NOMO-1 treated with dmso at 0.1 percent for 144 hours (cell line): ENCODE measurements at regions not wholly inside any gene's neighbourhood (a gene's known extent, or its start where the extent isn't known, plus 50 kb on each side); places are given as distances from the start of the nearest gene placed in this dataset.

Source experiments
- DNase-seq: peaks from one replicate; lab custom pipeline; 2025; ENCODE audit not compliant: unreplicated experiment; lab: John Stamatoyannopoulos, UW

DNA sequence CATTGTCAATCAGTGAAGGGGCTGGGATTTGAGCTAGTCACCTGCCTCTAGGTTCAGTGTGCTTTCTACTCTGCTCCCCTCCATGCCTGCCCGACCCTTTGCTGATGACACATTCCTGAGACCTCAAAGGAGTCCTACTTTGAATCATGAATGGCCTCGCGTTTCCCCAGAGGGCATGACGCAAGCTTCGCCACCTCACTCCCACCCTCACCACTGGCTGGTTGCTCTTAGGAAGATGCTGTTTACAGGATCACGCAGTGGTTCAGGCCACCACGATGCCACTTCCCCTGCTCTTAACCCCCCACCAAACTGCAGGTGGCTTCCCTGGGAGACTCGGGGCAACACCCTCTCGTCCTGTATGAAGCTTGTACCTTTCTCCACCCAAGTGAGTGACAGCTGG, 62.9 kb upstream of the B3GAT1 start:
- no peak for DNase-seq

DNA sequence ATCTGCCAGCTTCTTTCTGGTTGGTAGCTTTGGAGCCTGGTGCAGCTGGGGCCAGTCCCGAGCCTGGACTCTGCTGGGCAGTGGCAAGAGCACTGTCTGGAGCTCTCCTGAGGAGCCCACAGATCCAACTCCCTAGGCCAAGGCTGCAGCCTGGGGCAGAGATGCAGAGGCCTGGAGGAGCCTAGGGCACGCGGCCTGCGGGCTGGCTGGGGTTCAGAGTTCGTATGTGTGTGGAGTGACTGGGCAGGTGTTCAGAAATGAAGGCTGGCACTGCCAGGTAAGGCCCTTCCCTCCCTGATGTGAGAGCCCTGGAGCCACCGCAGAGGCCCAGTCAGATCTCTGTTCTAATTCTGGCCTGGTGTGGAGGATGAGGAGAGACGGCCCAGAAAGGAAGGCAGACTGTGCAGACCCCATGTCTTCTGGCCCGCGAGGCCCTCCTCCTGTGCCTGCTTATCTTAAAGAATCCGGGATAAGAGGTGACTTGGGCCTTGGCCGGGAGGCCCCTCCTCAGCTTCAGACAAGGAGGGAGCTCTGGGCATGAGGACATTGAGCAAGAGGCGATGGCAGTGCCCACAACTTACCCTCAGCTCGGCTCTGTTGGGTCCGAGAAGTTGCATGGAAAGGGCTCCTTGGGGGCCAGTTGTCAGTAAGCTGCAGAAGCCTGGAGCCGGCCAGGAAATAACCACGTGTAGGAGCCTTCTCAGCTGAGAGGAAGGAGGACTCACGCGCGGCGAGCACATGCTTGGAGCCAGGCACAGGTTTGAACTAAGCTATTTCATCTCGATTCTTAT, 62.2 kb upstream of the B3GAT1 start:
- no peak for DNase-seq

DNA sequence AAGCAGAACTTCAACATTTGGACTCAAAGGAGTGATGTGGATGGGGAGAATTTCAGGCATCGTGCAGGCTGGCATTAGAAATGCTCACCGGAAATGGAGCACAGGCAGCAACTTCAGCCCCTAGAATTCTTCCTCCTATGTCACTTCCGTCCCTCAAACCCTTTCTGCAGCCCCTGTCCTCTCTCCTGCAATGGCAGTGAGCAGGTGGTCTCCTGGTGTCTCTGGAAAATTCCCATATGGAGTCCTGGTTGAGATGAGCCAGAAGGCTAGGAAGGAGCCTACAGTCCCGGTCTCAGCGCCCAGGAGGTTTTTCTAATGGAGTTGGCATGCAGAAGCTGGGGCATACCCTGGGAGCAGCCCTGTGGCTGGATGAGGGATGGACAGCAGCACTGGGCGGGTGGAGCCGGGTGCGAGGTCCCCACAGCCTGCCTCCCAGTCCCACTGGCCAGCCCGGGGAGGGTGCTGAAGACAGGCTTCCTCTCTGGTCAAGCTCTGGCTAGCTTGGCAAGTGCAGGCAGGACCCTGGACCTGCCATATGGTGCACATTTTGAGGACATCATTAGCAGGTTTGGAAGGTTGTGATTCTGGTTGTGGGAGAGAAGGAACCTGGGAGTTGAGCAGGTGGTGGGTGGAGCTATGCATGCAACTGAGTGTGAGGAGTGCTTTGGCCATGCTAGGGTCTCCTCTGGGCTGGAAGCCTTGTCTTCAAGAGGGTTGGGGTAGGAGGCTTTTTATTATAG, 59.8 kb upstream of the B3GAT1 start:
- no peak for DNase-seq

DNA sequence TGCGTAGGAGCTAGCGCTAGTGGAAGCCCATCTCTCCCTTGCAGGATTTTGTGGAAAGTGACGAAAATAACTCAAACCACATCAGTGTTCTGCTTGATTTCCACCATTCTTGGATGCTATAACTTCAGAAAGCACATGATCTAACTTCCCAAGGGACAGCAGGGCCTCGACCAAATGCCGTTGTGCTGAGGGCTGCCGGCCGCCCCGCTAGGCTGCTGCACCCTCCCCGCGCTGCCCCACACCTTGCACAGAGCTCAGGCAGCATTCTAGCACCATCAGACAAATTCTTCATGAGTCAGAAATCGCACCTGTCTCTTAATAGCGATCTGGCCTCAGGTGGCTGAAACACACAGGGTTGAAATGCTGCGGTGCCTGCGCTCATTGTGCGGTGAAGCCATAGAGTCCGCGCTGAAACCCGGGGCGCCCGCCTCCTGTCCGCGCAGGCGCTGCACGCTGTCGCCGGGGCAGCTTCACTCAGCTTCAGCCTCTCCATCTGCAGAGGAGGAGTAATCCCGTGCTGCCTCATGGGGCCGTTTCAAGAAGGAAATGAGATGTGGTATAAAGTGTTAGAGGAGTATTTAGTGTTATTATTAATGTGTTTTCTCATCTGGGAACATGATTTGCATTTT, 59.2 kb upstream of the B3GAT1 start:
- no peak for DNase-seq

DNA sequence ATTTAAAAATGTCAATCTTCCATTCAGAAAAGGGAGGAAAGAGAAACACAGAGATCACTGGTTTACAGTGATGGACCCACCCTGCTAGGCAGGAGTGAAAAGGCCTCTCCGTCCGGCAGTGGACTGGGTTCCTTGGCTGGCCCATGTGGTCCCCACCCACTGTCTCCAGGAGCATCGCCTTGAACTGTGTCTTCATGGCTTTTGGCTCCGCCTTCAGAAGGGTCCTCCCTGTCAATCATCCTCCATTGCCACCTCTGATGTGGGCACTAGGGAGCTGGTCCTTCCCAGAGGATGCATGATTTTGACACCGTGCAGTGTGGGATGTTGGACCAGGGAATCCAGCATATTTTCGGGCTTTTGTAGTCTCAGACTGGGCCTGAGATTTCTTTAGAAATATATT, 58.2 kb upstream of the B3GAT1 start:
- DNase-seq, result no peak

DNA sequence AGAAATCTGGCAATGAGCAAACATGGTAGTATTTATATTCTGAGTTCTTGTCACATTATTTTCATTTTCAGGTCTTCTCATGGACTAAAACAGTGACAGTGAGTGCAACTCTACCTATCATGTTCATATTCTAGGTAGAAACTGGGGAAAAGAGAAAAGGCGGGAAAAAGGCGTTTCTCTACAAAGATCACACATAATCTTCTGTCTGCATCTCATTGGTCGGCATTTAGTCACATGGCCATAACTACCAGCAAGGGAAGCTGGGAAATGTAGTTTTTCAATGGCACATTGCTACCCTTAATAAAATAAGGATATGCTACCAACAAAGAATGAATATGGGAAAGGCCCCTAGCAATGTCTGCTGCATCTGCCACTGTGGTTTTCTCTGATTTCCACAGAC, 57.6 kb upstream of the B3GAT1 start:
- DNase-seq, result no peak

DNA sequence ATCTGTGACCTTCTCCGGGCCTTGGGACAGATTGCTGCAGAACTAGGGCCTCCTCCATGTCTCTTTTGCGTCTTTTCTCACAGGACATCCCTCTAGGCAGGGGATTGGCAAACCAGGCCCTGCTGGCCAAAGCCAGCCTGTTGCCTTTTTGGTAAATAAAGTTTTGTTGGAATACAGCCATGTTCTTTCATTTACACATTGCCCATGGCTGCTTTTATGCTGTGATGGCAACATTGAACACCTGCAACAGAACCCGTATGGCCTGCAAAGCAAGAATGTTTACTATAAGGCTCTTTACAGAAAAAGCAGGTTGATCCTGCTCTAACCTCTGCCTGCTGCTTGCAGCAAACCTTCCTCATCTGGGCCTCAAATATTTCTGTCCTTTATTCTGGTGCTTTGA, 56.8 kb upstream of the B3GAT1 start:
- DNase-seq, result no peak

DNA sequence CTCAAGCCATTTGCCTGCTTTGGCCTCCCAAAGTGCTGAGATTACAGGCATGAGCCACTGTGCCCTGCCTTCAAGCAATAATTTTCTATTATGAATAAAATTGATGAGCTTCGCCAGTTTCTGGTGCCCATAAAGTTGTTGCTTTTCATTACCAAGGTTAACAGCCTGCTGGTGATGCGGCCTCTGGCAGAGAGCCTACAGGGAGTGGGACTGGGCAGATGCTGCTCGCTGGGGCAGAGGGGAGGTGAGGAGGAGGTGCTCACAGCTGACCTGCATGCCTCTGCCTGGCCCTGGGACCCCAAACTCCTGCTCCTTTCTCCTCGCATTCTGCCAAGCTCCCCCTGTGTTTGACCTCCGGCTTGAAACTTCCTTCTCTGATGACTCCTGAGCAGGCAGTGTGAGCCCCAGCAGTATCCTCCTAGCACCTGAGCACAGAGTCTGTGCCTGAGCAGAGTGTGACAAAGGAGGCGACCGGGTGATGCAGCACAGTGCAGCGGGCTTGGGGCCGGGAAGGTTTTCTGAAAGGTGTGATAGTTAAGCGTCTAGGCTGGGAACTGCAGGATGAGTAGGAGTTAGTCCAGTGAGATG, 56.1 kb upstream of the B3GAT1 start:
- DNase-seq, result no peak

DNA sequence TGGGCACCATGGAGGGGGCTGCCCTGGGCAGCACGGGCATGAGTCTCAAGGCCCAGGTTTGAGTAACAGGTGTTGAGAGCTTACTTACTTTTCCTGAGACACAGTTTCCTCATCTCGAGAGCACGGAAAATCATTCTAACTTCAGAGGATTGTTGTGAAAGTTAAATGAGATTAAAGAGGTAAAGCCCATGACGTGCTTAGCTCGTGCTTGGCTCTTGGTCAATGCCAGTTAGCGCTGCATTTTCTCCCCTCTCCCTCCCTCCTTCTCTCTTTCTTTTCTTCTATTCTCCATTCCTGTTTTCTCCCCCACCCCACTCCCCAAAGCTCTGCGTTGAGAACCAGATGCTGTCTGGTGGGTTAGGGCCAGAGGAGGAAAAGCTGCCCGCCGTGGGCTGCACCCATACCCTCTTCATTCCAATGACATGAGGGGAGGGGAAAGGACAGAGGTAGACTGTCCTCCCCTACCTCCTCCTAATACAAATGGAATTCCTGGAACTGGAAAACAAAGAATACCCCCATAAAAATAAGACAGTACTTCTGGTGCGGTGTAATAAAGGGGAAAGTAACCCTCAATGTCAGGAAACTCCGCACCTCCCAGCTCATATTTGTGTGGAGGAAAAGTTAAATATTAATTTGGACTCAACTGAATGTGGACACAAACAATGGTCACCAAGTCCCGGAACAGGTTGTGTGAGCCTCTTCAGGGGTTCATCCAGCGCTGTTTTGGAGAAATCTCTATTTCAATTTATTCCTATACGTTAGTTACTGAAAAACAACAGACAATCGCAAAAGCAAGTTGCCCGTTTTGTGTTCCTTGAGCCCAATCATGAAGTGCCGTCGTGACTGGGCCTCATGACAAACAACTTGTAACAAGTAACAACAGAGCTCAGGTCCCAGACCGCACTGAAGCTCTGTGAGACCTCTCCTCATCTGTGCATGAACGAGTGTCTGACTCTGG, 54.8 kb upstream of the B3GAT1 start:
- DNase-seq, result no peak

DNA sequence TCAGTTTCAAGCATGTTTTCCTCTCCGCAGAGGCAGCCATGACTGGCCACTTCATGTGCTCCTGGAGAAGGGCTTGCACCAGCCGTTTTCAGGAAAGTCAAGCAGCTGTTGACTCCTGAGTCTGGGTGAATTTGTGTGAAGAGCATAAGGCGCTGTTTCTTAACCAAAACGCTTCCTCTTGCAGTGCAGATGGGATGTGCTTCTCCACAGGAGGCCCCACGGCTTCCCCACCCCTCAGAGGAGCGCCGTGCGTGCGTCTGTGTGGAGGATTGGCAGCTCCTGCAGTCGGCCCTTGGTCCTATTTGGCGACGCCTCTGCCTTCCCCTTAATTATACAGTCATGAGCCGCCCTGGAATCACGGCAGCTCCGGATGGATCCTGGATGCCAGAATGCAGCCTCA, 54.1 kb upstream of the B3GAT1 start:
- DNase-seq, result no peak

DNA sequence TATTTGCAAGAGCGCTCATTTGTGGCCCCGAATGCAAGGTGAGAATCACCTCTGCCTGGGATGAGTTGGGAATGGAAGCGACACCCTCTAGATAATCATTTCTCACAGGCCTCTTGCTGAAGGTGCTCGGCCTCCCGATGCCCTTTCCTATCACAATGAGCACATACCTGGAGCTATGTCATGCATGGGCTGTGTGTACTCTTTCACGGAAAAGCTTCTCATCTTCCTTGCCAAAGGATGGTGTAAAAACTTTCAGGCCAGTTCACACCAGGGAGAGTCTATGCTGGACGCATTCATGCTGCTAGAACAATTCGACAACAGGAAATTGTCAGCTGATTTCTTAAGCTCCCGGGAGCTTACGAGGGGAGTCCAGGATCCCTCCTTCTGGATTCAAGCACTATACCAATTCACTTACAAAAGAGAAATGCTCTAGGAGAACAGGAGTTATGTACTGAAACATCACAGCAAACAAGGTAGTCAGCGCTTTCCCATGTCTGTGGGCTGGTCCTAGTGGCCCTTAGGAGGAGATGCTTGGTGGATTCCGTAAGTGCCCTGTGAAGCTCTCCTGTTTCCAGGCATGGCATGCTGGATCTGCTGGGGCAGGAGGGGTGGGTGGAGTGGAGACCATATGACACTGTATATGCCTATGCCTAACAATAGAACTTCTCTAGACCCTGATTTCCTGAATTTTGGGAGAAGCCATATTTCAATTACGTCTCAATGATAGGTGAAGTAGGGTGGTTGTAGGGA, 53.1 kb upstream of the B3GAT1 start:
- DNase-seq, result no peak

DNA sequence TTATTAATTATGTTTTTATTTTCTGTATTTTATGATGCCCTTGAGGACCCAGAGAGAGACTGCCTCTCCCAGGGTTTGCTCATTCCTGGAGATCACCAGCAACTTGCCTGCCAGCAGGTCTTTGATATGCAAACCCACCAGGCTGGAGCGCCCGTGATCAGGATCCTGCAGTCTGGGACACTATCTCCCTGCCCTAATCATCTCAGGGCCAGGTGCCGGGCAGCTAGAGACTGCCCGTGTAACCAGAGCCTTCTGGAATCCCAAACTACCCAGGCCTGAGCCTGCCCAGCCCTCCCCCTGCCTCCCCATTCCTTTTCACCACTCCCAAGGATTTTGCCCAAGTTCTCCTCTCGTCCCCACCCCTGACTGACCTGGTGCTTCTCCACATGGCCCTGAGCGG, 52.2 kb upstream of the B3GAT1 start:
- DNase-seq, result no peak

DNA sequence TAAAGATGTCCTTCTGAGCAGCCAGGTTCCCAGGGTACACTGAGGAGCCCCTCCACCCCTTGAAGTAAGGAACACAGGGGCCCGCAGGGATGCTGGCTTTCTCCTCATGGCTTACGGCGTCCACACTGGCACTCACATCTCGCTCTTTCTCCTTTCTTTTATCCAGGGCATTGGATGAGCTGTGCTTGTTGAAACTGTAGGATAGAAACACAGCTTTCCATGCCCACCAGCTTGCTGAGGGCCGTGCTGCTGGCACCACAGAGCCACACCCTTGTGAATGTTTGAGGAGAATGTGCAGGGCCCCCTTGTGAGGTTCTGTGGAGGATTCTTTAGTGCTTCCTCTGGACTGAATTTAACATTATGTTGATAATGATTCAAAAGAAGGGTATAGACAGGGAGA, 51.7 kb upstream of the B3GAT1 start:
- no peak for DNase-seq
